Testis (tissue), 2 donors: ENCODE measurements at regions not wholly inside any gene's neighbourhood (a gene's known extent, or its start where the extent isn't known, plus 50 kb on each side); places are given as distances from the start of the nearest gene placed in this dataset.

ENCODE experiments used
- DNase-seq: peaks from one replicate; pipeline ENCODE4 v3.0.0-alpha.2; 2019
- H3K27ac ChIP-seq, 2 donors: fragments of 200-600 bp; sonication (generic); one replicate each; pipeline ENCODE4 v1.5.1; 2019
- H3K27me3 ChIP-seq: fragments of 200-600 bp; sonication (generic); one replicate; pipeline ENCODE4 v1.5.1; 2019
- H3K36me3 ChIP-seq: fragments of 200-600 bp; sonication (generic); one replicate; pipeline ENCODE4 v1.5.1; 2017; ENCODE audit warnings: low read depth; ENCODE audit errors: missing control alignments
- H3K4me1 ChIP-seq: fragments of 200-600 bp; sonication (generic); one replicate; pipeline ENCODE4 v1.5.1; 2019
- H3K4me3 ChIP-seq, 2 donors: fragments of 200-600 bp; sonication (generic); one replicate each; pipeline ENCODE4 v1.5.1; 2017 to 2019
- H3K9me3 ChIP-seq: fragments of 200-600 bp; sonication (generic); one replicate; pipeline ENCODE4 v1.5.1; 2017
- POLR2A ChIP-seq: fragments of 450-650 bp; IDR thresholded peaks from one replicate; pipeline ENCODE4 v1.6.1; 2017; ENCODE audit warnings: antibody characterized with exemption, mild to moderate bottlenecking, moderate library complexity
- WGBS, 2 donors: methylation state at CpG; one replicate each; pipeline ENCODE4 v1.1.5; 2018; 5-methylcytosine and 5-hydroxymethylcytosine counted together
- intact Hi-C: fragments of 100-400 bp; cut with DNase I; formaldehyde crosslinking; loops from one replicate; pipeline ENCODE4 v1.15.1; 2023; ENCODE audit warnings: low total_unique reads
- TF ChIP-seq, protein P1 (sequence below), 3 experiments: fragments of 450-650 bp in 2 of 3; fragments of 200-600 bp in 1 of 3; sonication (generic) in 1 of 3; IDR thresholded peaks; one replicate each; pipeline ENCODE4 v1.5.1; 2016 to 2019; ENCODE audit warnings: antibody characterized with exemption in 3 of 3, mild to moderate bottlenecking in 2 of 3, moderate library complexity in 1 of 3

DNA sequence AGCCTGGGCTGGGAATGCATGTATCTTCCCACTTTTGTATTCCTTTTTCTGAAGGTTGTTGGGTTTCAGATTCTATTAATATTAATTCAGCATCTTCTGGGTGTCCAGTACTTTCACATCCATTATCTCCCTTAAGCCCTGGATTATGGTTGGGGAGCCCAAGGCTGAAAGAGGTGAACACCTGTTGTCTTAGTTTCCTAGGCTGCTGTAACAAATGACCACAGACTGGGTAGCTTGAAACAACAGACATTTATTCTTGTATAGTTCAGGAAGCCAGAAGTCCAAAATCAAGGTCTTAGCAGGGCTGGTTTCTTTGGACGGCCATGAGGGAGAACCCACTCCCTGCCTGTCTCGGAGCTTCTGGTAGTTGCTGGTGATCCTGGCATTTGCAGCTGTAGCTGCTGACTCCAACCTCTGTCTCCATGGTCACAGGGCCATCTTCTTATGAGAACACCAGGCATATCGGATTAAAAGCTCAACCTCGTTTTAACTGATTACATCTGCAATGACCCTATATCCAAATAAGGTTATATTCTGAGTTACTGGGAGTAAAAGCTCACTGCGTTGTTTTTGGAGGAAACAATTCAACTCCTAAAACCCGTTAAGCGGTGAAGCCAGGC is 68.2 kb upstream of the CLMN start:
- Histone ChIP-seq H3K4me3 (no peak overlapping the region), H3K4me1 (peaks cover 5% of the 10 kb centered on the region), H3K27me3 (no peaks in the 10 kb centered on the region), H3K9me3 (no peaks in the 10 kb centered on the region), H3K27ac (no peak overlapping the region), H3K36me3 (no peaks in the 10 kb centered on the region)
- WGBS, 2 donors: 76 to 79% methylated on average over 7 of the region's 7 CpGs
- DNase-seq: no peak
- intact Hi-C loops: no loop called here
- no peak for TF ChIP-seq POLR2A
- TF ChIP-seq, protein P1, sequence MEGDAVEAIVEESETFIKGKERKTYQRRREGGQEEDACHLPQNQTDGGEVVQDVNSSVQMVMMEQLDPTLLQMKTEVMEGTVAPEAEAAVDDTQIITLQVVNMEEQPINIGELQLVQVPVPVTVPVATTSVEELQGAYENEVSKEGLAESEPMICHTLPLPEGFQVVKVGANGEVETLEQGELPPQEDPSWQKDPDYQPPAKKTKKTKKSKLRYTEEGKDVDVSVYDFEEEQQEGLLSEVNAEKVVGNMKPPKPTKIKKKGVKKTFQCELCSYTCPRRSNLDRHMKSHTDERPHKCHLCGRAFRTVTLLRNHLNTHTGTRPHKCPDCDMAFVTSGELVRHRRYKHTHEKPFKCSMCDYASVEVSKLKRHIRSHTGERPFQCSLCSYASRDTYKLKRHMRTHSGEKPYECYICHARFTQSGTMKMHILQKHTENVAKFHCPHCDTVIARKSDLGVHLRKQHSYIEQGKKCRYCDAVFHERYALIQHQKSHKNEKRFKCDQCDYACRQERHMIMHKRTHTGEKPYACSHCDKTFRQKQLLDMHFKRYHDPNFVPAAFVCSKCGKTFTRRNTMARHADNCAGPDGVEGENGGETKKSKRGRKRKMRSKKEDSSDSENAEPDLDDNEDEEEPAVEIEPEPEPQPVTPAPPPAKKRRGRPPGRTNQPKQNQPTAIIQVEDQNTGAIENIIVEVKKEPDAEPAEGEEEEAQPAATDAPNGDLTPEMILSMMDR (IDR thresholded peaks at IDR 0.05): no peak

DNA sequence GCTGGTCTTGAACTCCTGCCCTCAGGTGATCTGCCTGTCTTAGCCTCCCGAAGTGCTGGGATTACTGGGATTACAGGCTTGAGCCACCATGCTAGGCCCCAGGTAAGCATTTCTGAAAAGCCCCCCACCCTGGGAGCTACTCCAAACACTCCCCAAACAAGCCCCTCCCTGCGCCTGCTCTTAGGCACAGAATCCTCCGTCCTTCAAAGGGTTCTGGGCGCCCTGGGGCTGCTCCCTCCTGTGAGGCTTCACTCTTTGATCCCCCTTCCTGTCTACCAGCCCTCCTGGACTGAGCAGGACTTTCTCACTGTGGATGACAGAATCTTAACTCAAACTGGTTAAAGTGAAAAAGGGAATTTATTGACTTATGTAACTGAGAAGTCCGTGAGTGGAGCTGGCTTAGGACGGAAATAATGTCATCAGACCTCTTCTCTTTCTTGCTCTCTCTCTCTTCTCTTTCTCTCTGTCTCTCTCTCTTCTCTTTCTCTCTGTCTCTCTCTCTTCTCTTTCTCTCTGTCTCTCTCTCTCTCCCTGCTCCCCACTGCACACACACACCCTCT is 66.9 kb upstream of the CLMN start:
- no peak overlapping the region for H3K4me3 ChIP-seq
- DNase-seq: no peak
- no peaks in the 10 kb centered on the region for H3K36me3 ChIP-seq
- H3K27me3 ChIP-seq: no peaks in the 10 kb centered on the region
- no peak overlapping the region for H3K27ac ChIP-seq
- TF ChIP-seq, protein P1 (IDR thresholded peaks at IDR 0.05): no peak
- no peak for TF ChIP-seq POLR2A
- no peaks in the 10 kb centered on the region for H3K9me3 ChIP-seq
- peaks cover 5% of the 10 kb centered on the region for H3K4me1 ChIP-seq
- 73 to 84% methylated on average over 6 of the region's 6 CpGs for WGBS, 2 donors
- intact Hi-C loops: no loop called here

DNA sequence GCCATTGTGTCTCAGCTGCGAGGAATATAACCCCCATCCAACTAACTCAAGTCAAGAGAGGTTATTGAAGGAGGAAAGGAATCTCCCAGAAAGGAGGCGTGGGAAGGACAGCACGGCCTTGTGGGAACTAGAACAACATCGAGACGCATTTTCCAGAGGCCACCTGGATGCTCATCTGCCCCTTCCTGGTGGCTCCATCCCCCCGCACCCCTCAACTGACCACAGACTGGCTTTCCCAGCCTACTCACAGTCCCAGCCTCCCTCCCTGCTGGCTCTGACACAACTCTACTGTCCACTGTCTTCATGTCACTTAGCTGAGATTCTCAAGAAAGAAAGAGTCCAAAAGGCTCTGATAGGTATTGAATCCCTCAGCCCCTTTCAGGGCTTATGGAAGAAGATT is 66.0 kb upstream of the CLMN start:
- H3K4me3 ChIP-seq: no peak overlapping the region
- H3K27me3 ChIP-seq: no peaks in the 10 kb centered on the region
- H3K4me1 ChIP-seq: peaks cover 5% of the 10 kb centered on the region
- no peak for DNase-seq
- WGBS, 2 donors: 71 to 97% methylated on average over 6 of the region's 6 CpGs
- TF ChIP-seq POLR2A: no peak
- TF ChIP-seq, protein P1 (IDR thresholded peaks at IDR 0.05): no peak
- intact Hi-C loops: no loop called here
- no peaks in the 10 kb centered on the region for H3K9me3 ChIP-seq
- no peak overlapping the region for H3K27ac ChIP-seq
- no peaks in the 10 kb centered on the region for H3K36me3 ChIP-seq

DNA sequence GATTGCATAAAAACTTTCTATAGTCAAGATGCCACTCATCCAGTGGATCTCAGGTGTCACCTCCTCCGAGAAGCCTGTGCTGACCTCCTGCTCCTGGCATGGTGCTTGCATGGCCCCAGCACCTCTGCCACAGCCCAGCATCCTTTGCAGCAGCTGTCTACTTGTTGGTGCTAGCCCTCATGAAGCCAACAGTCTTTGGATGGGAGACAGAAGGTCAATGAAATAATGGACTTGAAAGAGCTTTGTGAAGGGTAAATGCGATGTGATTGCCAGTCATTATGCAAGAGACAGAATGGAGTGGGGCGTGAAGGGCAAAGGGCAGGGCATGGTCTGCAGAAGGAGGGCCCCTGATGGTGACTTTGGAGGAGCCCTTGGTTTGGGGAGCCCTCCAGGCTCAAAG is 63.0 kb upstream of the CLMN start:
- Histone ChIP-seq H3K4me1 (peaks cover 5% of the 10 kb centered on the region), H3K9me3 (no peaks in the 10 kb centered on the region), H3K27me3 (no peaks in the 10 kb centered on the region), H3K36me3 (no peaks in the 10 kb centered on the region), H3K27ac (no peak overlapping the region), H3K4me3 (no peak overlapping the region)
- DNase-seq: no peak
- TF ChIP-seq, protein P1 (IDR thresholded peaks at IDR 0.05): no peak
- no peak for TF ChIP-seq POLR2A
- 84 to 90% methylated on average over 3 of the region's 3 CpGs for WGBS, 2 donors
- intact Hi-C loops: no loop called here

DNA sequence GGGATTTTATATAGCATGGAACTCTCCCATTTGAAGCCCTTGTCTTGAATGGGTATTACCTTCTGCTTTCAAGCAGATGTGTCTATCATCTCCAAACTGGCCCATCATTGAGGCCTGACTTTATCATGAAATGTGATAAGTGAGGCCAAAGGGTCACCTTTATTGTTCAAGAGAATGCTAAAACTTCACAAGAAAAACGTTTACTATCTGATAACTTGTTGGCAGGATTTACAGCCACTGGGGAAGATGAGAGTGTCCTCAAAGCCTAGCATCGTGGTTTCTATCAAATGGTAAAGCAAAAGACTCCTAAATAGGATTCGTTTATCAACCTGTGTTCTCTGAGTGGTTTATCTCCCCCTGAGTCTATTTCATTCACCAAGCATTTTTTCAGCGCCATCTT is 62.0 kb upstream of the CLMN start:
- no peak overlapping the region for H3K27ac ChIP-seq
- DNase-seq: no peak
- TF ChIP-seq, protein P1 (IDR thresholded peaks at IDR 0.05): no peak
- TF ChIP-seq POLR2A: no peak
- H3K36me3 ChIP-seq: no peaks in the 10 kb centered on the region
- intact Hi-C loops: no loop called here
- H3K27me3 ChIP-seq: no peaks in the 10 kb centered on the region
- no peaks in the 10 kb centered on the region for H3K9me3 ChIP-seq
- 37 to 52% methylated on average over 4 of the region's 4 CpGs for WGBS, 2 donors
- H3K4me1 ChIP-seq: no peaks in the 10 kb centered on the region
- no peak overlapping the region for H3K4me3 ChIP-seq
